ENCODE measurements at regions not wholly inside any gene's neighbourhood (a gene's known extent, or its start where the extent isn't known, plus 50 kb on each side); places are given as distances from the start of the nearest gene placed in this dataset.

GRCh38 chr12:86663716-86664115 lies 407.5 kb upstream of the MGAT4C start:
- H4K20me1 ChIP-seq (ENCODE audit: insufficient read depth): no peaks in the 10 kb centered on the region
- no peaks in the 10 kb centered on the region for H3F3A ChIP-seq (ENCODE audit: insufficient read depth, low read length, poor library complexity, severe bottlenecking)
- no peaks in the 10 kb centered on the region for H3K36me3 ChIP-seq (ENCODE audit: insufficient read depth, low read length)
- H3K79me2 ChIP-seq (replicated peaks; ENCODE audit: insufficient read depth, low read length): no peaks in the 10 kb centered on the region
- TF ChIP-seq SMC3 (conservative IDR thresholded peaks at IDR 0.05; ENCODE audit: poor library complexity): no peak
- TF ChIP-seq RAD21 (conservative IDR thresholded peaks at IDR 0.05): no peak
- TF ChIP-seq REST (IDR thresholded peaks at IDR 0.05; ENCODE audit: borderline replicate concordance): no peak
- TF ChIP-seq EZH2 (IDR thresholded peaks at IDR 0.05; ENCODE audit: borderline replicate concordance, insufficient read depth, low read length, poor library complexity, severe bottlenecking): no peak
- TF ChIP-seq CTCF (IDR thresholded peaks at IDR 0.05; ENCODE audit: poor library complexity, severe bottlenecking): no peak
- TF ChIP-seq POLR2AphosphoS5 (IDR thresholded peaks at IDR 0.05): no peak
- no peak for TF ChIP-seq TAF1 (IDR thresholded peaks at IDR 0.05; ENCODE audit: low read depth)
- TF ChIP-seq EP300 (conservative IDR thresholded peaks at IDR 0.05; ENCODE audit: poor library complexity, severe bottlenecking): no peak
- no peak for TF ChIP-seq MXI1 (conservative IDR thresholded peaks at IDR 0.05; ENCODE audit: poor library complexity, severe bottlenecking)
- no peak overlapping the region for H2AFZ ChIP-seq (ENCODE audit: low read depth, low read length)
- no peaks in the 10 kb centered on the region for H3K9me3 ChIP-seq (ENCODE audit: low read length)
- H3K9ac ChIP-seq (ENCODE audit: low read length): no peak overlapping the region
- no peaks in the 10 kb centered on the region for H3K27me3 ChIP-seq (ENCODE audit: insufficient read depth, low read depth, low read length)
- no peaks in the 10 kb centered on the region for H3K9me2 ChIP-seq (ENCODE audit: insufficient read depth, low read length)
- no peak overlapping the region for H3K27ac ChIP-seq (ENCODE audit: low read length)
- H3K4me2 ChIP-seq (ENCODE audit: low read length): no peak overlapping the region
- no peak overlapping the region for H3K4me3 ChIP-seq (ENCODE audit: low read length)

GRCh38 chr12:86663173-86663572 lies 407.0 kb upstream of the MGAT4C start:
- Histone ChIP-seq H4K20me1 (ENCODE audit: insufficient read depth) (no peaks in the 10 kb centered on the region), H3K27me3 (ENCODE audit: insufficient read depth, low read depth, low read length) (no peaks in the 10 kb centered on the region), H3K4me2 (ENCODE audit: low read length) (no peak overlapping the region), H3K9ac (ENCODE audit: low read length) (no peak overlapping the region), H3K79me2 (replicated peaks; ENCODE audit: insufficient read depth, low read length) (no peaks in the 10 kb centered on the region), H2AFZ (ENCODE audit: low read depth, low read length) (no peak overlapping the region), H3K9me3 (ENCODE audit: low read length) (no peaks in the 10 kb centered on the region), H3K9me2 (ENCODE audit: insufficient read depth, low read length) (no peaks in the 10 kb centered on the region), H3F3A (ENCODE audit: insufficient read depth, low read length, poor library complexity, severe bottlenecking) (no peaks in the 10 kb centered on the region), H3K36me3 (ENCODE audit: insufficient read depth, low read length) (no peaks in the 10 kb centered on the region), H3K27ac (ENCODE audit: low read length) (no peak overlapping the region), H3K4me3 (ENCODE audit: low read length) (no peak overlapping the region)
- TF ChIP-seq TAF1 (IDR thresholded peaks at IDR 0.05; ENCODE audit: low read depth) (no peak), EP300 (conservative IDR thresholded peaks at IDR 0.05; ENCODE audit: poor library complexity, severe bottlenecking) (no peak), REST (IDR thresholded peaks at IDR 0.05; ENCODE audit: borderline replicate concordance) (no peak), SMC3 (conservative IDR thresholded peaks at IDR 0.05; ENCODE audit: poor library complexity) (no peak), EZH2 (IDR thresholded peaks at IDR 0.05; ENCODE audit: borderline replicate concordance, insufficient read depth, low read length, poor library complexity, severe bottlenecking) (no peak), POLR2AphosphoS5 (IDR thresholded peaks at IDR 0.05) (no peak), CTCF (IDR thresholded peaks at IDR 0.05; ENCODE audit: poor library complexity, severe bottlenecking) (no peak), RAD21 (conservative IDR thresholded peaks at IDR 0.05) (no peak), MXI1 (conservative IDR thresholded peaks at IDR 0.05; ENCODE audit: poor library complexity, severe bottlenecking) (no peak)

All from neural cell (in vitro differentiated cells).